Neural cell (in vitro differentiated cells): ENCODE measurements at regions not wholly inside any gene's neighbourhood (a gene's known extent, or its start where the extent isn't known, plus 50 kb on each side); places are given as distances from the start of the nearest gene placed in this dataset.

Experiments
- RAD21 ChIP-seq: fragments of 450-650 bp; conservative IDR thresholded peaks from 2 replicates; pipeline ENCODE4 v1.6.1; 2014; ENCODE audit warnings: antibody characterized with exemption, mild to moderate bottlenecking, moderate library complexity
- TF ChIP-seq, protein P1 (sequence below): fragments of 450-650 bp; IDR thresholded peaks from 2 replicates; pipeline ENCODE4 v1.5.1; 2014; ENCODE audit warnings: antibody characterized with exemption, mild to moderate bottlenecking, moderate library complexity; ENCODE audit not compliant: poor library complexity, severe bottlenecking

DNA sequence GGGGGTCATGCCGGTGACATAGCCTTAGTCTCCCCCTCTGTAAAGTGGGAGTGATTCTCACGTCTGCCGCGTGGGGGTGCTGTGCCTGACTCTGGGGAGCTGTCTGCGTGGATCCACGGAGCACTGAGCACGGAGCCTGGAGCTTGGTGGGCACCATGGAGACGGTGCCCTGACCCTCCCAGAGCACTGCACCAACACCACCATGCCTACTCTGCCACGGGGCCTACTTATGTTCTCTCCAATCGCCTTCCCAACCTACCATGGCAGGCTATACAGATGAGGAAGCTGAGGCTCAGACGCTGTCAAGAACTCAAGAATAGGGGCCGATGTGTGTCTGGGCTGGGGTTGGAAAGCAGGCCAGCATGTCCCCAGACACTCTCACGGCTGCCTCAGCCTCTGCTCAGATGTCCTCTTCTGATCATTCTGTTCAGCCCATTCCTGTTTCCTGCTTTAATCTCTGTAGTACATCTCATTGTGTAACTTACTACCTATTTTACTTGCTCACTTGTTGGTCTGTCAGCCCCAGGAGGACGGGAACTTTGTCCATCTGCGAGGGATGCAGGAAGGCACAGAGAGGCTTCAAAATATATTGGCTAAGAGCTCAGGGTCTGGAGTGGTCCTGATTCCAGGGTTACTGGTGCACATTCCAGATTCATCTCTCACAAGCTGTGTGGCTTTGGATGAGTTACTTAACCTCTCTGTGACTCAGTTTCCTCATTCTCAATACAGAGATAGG is 168.1 kb upstream of the HS6ST1 start:
- TF ChIP-seq RAD21: no peak
- TF ChIP-seq, protein P1, sequence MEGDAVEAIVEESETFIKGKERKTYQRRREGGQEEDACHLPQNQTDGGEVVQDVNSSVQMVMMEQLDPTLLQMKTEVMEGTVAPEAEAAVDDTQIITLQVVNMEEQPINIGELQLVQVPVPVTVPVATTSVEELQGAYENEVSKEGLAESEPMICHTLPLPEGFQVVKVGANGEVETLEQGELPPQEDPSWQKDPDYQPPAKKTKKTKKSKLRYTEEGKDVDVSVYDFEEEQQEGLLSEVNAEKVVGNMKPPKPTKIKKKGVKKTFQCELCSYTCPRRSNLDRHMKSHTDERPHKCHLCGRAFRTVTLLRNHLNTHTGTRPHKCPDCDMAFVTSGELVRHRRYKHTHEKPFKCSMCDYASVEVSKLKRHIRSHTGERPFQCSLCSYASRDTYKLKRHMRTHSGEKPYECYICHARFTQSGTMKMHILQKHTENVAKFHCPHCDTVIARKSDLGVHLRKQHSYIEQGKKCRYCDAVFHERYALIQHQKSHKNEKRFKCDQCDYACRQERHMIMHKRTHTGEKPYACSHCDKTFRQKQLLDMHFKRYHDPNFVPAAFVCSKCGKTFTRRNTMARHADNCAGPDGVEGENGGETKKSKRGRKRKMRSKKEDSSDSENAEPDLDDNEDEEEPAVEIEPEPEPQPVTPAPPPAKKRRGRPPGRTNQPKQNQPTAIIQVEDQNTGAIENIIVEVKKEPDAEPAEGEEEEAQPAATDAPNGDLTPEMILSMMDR: no peak
